CD14-positive monocyte (primary cell): ENCODE measurements at regions not wholly inside any gene's neighbourhood (a gene's known extent, or its start where the extent isn't known, plus 50 kb on each side); places are given as distances from the start of the nearest gene placed in this dataset.

Experiments
- DNase-seq, 3 donors: peaks; one replicate each; pipeline ENCODE4 v3.0.0-alpha.2; 2011 to 2022
- H2AFZ ChIP-seq: 2 replicates; pipeline ENCODE4 v1.6.0; 2012; ENCODE audit warnings: mild to moderate bottlenecking, low read depth, low read length, inconsistent platforms; ENCODE audit not compliant: insufficient read depth, poor library complexity, severe bottlenecking
- H3K27ac ChIP-seq, 2 donors: 1 replicate in 1 of 2; 2 replicates in 1 of 2; pipeline ENCODE4 v1.5.1; 2012 to 2013; ENCODE audit warnings: low read length in 2 of 2, control low read depth in 1 of 2, inconsistent platforms in 1 of 2, low read depth in 1 of 2, mild to moderate bottlenecking in 1 of 2
- H3K27me3 ChIP-seq, 2 donors: one replicate each; pipeline versions ENCODE4 v1.6.0 to v1.6.1; 2011 to 2013; ENCODE audit warnings: low read length in 2 of 2; ENCODE audit not compliant: control insufficient read depth in 2 of 2, insufficient read depth in 2 of 2
- H3K36me3 ChIP-seq, 2 donors: replicated peaks in 1 of 2; 1 replicate in 1 of 2; 2 replicates in 1 of 2; pipeline versions ENCODE4 v1.5.1 to v1.6.1; 2012 to 2013; ENCODE audit warnings: low read length in 2 of 2, control low read depth in 1 of 2, inconsistent platforms in 1 of 2, mild to moderate bottlenecking in 1 of 2; ENCODE audit not compliant: insufficient read depth in 2 of 2, control insufficient read depth in 1 of 2
- H3K4me1 ChIP-seq, 2 donors: 1 replicate in 1 of 2; 2 replicates in 1 of 2; pipeline versions ENCODE4 v1.5.1 to v1.6.1; 2012 to 2013; ENCODE audit warnings: low read length in 2 of 2, control low read depth in 1 of 2, inconsistent platforms in 1 of 2, mild to moderate bottlenecking in 1 of 2, moderate library complexity in 1 of 2; ENCODE audit not compliant: insufficient read depth in 2 of 2, control insufficient read depth in 1 of 2
- H3K4me2 ChIP-seq: replicated peaks from 2 replicates; pipeline ENCODE3; 2012; ENCODE audit warnings: low read length, moderate library complexity, mild to moderate bottlenecking; ENCODE audit not compliant: poor library complexity, severe bottlenecking; ENCODE audit errors: extremely low read depth
- H3K4me3 ChIP-seq, 3 experiments: fragments of 200-600 bp in 1 of 3; sonication (generic) in 1 of 3; replicated peaks in 1 of 3; 1 replicate in 2 of 3; 2 replicates in 1 of 3; pipeline ENCODE4 v1.5.1; 2011 to 2013; ENCODE audit warnings: low read length in 3 of 3, mild to moderate bottlenecking in 3 of 3, control low read depth in 2 of 3, low read depth in 2 of 3, inconsistent platforms in 1 of 3, moderate library complexity in 1 of 3
- H3K79me2 ChIP-seq: 2 replicates; pipeline ENCODE4 v1.6.0; 2012; ENCODE audit warnings: mild to moderate bottlenecking, control low read depth, inconsistent platforms, low read length, moderate library complexity; ENCODE audit not compliant: insufficient read depth
- H3K9ac ChIP-seq: 2 replicates; pipeline ENCODE4 v1.6.0; 2017; ENCODE audit warnings: low read length, mild to moderate bottlenecking; ENCODE audit not compliant: insufficient read depth, poor library complexity, severe bottlenecking
- H3K9me3 ChIP-seq, 2 donors: replicated peaks in 1 of 2; 1 replicate in 1 of 2; 2 replicates in 1 of 2; pipeline versions ENCODE4 v1.5.1 to v1.6.1; 2012 to 2013; ENCODE audit warnings: low read length in 2 of 2, control low read depth in 1 of 2; ENCODE audit not compliant: control insufficient read depth in 1 of 2, insufficient read depth in 1 of 2
- H4K20me1 ChIP-seq: 2 replicates; pipeline ENCODE4 v1.6.0; 2012; ENCODE audit warnings: mild to moderate bottlenecking, low read length, control low read depth, moderate library complexity; ENCODE audit not compliant: insufficient read depth
- H3K27ac Mint-ChIP-seq, 7 donors: one replicate each; pipeline ENCODE4 v1.8.0; 2020; ENCODE audit warnings: mild to moderate bottlenecking in 7 of 7, mixed read lengths in 7 of 7, moderate library complexity in 6 of 7, inconsistent platforms in 2 of 7
- H3K27me3 Mint-ChIP-seq, 3 donors: one replicate each; pipeline ENCODE4 v1.8.0; 2021 to 2022; ENCODE audit warnings: low read depth in 3 of 3, mild to moderate bottlenecking in 3 of 3, mixed read lengths in 3 of 3, moderate library complexity in 3 of 3, inconsistent platforms in 1 of 3
- H3K36me3 Mint-ChIP-seq, 2 donors: one replicate each; pipeline ENCODE4 v1.8.0; 2020; ENCODE audit warnings: mixed read lengths in 2 of 2, inconsistent platforms in 1 of 2, mild to moderate bottlenecking in 1 of 2
- H3K4me1 Mint-ChIP-seq: one replicate; pipeline ENCODE4 v1.8.0; 2020; ENCODE audit warnings: mild to moderate bottlenecking, mixed read lengths
- H3K4me3 Mint-ChIP-seq, 2 donors: one replicate each; pipeline ENCODE4 v1.8.0; 2020; ENCODE audit warnings: mild to moderate bottlenecking in 2 of 2, mixed read lengths in 2 of 2, moderate library complexity in 1 of 2
- H3K9me3 Mint-ChIP-seq, 7 donors: one replicate each; pipeline ENCODE4 v1.8.0; 2020 to 2022; ENCODE audit warnings: mixed read lengths in 7 of 7, mild to moderate bottlenecking in 6 of 7, moderate library complexity in 6 of 7, inconsistent platforms in 2 of 7
- CTCF ChIP-seq: fragments of 200-600 bp; IDR thresholded peaks from one replicate; pipeline ENCODE4 v1.8.0; 2022; ENCODE audit warnings: antibody characterized with exemption, mild to moderate bottlenecking
- WGBS: methylation state at CpG from one replicate; pipeline ENCODE4 v1.1.5; 2013; ENCODE audit warnings: missing lambda C conversion rate; ENCODE audit not compliant: insufficient coverage; 5-methylcytosine and 5-hydroxymethylcytosine counted together
- intact Hi-C, 2 donors: fragments of 100-400 bp; cut with micrococcal nuclease; formaldehyde crosslinking; loops; one replicate each; pipeline versions ENCODE4 v1.15.0 to v1.15.1; 2023

- Histone ChIP-seq H4K20me1 (no peaks in the 10 kb centered on the region), H3K27ac (no peak overlapping the region), H3K79me2 (no peaks in the 10 kb centered on the region), H3K9ac (no peak overlapping the region), H3K4me3 (no peak overlapping the region), H3K36me3 (no peaks in the 10 kb centered on the region), H3K4me2 (no peak overlapping the region), H3K4me1 (no peaks in the 10 kb centered on the region), H2AFZ (no peak overlapping the region), H3K9me3 (peaks cover 0 to 9% of the 10 kb centered on the region in 2 donors), H3K27me3 (peaks cover 15 to 31% of the 10 kb centered on the region in 2 donors)
- Mint-ChIP-seq H3K9me3 (peaks cover 0 to 14% (median 4%) of the 10 kb centered on the region in 7 donors), H3K36me3 (peaks cover 0 to under 1% of the 10 kb centered on the region in 2 donors), H3K4me1 (no peaks in the 10 kb centered on the region), H3K27ac (no peak overlapping the region), H3K27me3 (peaks cover 40 to 55% (median 41%) of the 10 kb centered on the region in 3 donors), H3K4me3 (peak overlapping the region in 1 of 2 donors; percentile 76)
- TF ChIP-seq CTCF = no peak
- intact Hi-C loops = no loop called here
- no peak for DNase-seq
- 18% methylated on average over 8 of the region's 9 CpGs for WGBS
Observed at GRCh38 chr3:14598143-14598569, 53.4 kb upstream of the CCDC174 start.

- no peak overlapping the region for H2AFZ ChIP-seq
- H3K36me3 ChIP-seq = no peaks in the 10 kb centered on the region
- H3K27ac ChIP-seq = no peak overlapping the region
- H3K9me3 Mint-ChIP-seq = peaks cover 5 to 24% (median 15%) of the 10 kb centered on the region in 7 donors
- H3K79me2 ChIP-seq = no peaks in the 10 kb centered on the region
- intact Hi-C loops = no loop called here
- no peak overlapping the region for H3K27ac Mint-ChIP-seq
- no peaks in the 10 kb centered on the region for H4K20me1 ChIP-seq
- no peak overlapping the region for H3K9ac ChIP-seq
- H3K4me1 Mint-ChIP-seq = no peaks in the 10 kb centered on the region
- no peak overlapping the region for H3K4me2 ChIP-seq
- peaks cover 0 to 3% of the 10 kb centered on the region in 2 donors for H3K36me3 Mint-ChIP-seq
- peaks cover 50 to 67% (median 54%) of the 10 kb centered on the region in 3 donors for H3K27me3 Mint-ChIP-seq
- H3K27me3 ChIP-seq = peaks cover 27 to 44% of the 10 kb centered on the region in 2 donors
- no peak overlapping the region for H3K4me3 ChIP-seq
- no peak overlapping the region for H3K4me3 Mint-ChIP-seq
- H3K9me3 ChIP-seq = peaks cover 5 to 18% of the 10 kb centered on the region in 2 donors
- no peak for DNase-seq
- TF ChIP-seq CTCF = no peak
- no peaks in the 10 kb centered on the region for H3K4me1 ChIP-seq
Observed at GRCh38 chr3:14599488-14599887, 52.1 kb upstream of the CCDC174 start.
